OCI-LY1 (cell line): ENCODE measurements at regions not wholly inside any gene's neighbourhood (a gene's known extent, or its start where the extent isn't known, plus 50 kb on each side); places are given as distances from the start of the nearest gene placed in this dataset.

Source experiments
- H2AFZ ChIP-seq: fragments of 200-600 bp; sonication (generic), shearing (Covaris generic); 2 replicates; pipeline ENCODE4 v1.6.0; 2014; ENCODE audit warnings: antibody characterized with exemption, mild to moderate bottlenecking, low read length
- H3F3A ChIP-seq: fragments of 200-600 bp; sonication (generic), shearing (Covaris generic); 2 replicates; pipeline ENCODE4 v1.6.0; 2014; ENCODE audit warnings: mild to moderate bottlenecking, antibody characterized with exemption, low read length, moderate library complexity; ENCODE audit not compliant: insufficient read depth
- H3K27ac ChIP-seq: fragments of 200-600 bp; sonication (generic); 2 replicates; pipeline ENCODE4 v1.5.1; 2014; ENCODE audit warnings: low read length, mixed run types, mild to moderate bottlenecking, low read depth; ENCODE audit not compliant: poor library complexity, severe bottlenecking
- H3K27me3 ChIP-seq: fragments of 200-600 bp; sonication (generic); 2 replicates; pipeline ENCODE4 v1.6.0; 2014; ENCODE audit warnings: antibody characterized with exemption, mild to moderate bottlenecking, low read length, moderate library complexity; ENCODE audit not compliant: insufficient read depth
- H3K36me3 ChIP-seq: fragments of 200-600 bp; sonication (generic); 2 replicates; pipeline ENCODE4 v1.6.1; 2014; ENCODE audit warnings: mild to moderate bottlenecking, antibody characterized with exemption, low read length, moderate library complexity, mixed read lengths; ENCODE audit not compliant: insufficient read depth
- H3K4me1 ChIP-seq: fragments of 200-600 bp; sonication (generic); 2 replicates; pipeline ENCODE4 v1.5.1; 2014; ENCODE audit warnings: mild to moderate bottlenecking, low read length, moderate library complexity; ENCODE audit not compliant: insufficient read depth, severe bottlenecking
- H3K4me2 ChIP-seq: fragments of 200-600 bp; sonication (generic), shearing (Covaris generic); 2 replicates; pipeline ENCODE4 v1.6.1; 2014; ENCODE audit warnings: low read length
- H3K4me3 ChIP-seq: fragments of 200-600 bp; sonication (generic); 2 replicates; pipeline ENCODE4 v1.5.1; 2014; ENCODE audit warnings: low read length, low read depth, mild to moderate bottlenecking, mixed read lengths; ENCODE audit not compliant: poor library complexity, severe bottlenecking
- H3K79me2 ChIP-seq: fragments of 200-600 bp; shearing (Covaris generic); 2 replicates; pipeline ENCODE4 v1.6.1; 2016; ENCODE audit warnings: mixed run types, low read length, mixed read lengths; ENCODE audit not compliant: insufficient read depth
- H3K9ac ChIP-seq: fragments of 200-600 bp; sonication (generic), shearing (Covaris generic); 2 replicates; pipeline ENCODE4 v1.6.1; 2014; ENCODE audit warnings: mild to moderate bottlenecking, low read length, mixed read lengths
- H3K9me2 ChIP-seq: fragments of 200-600 bp; sonication (generic), shearing (Covaris generic); 2 replicates; pipeline ENCODE4 v1.6.1; 2014; ENCODE audit warnings: low read depth, mild to moderate bottlenecking, low read length, mixed read lengths
- H3K9me3 ChIP-seq: fragments of 200-600 bp; shearing (Covaris generic); 2 replicates; pipeline ENCODE4 v1.6.1; 2014; ENCODE audit warnings: low read length, mixed read lengths
- H4K20me1 ChIP-seq: fragments of 200-600 bp; sonication (generic), shearing (Covaris generic); 2 replicates; pipeline ENCODE4 v1.6.0; 2016; ENCODE audit warnings: mild to moderate bottlenecking, low read length; ENCODE audit not compliant: insufficient read depth
- EZH2 ChIP-seq: fragments of 200-600 bp; sonication (generic), shearing (Covaris generic); IDR thresholded peaks from 2 replicates; pipeline ENCODE4 v1.8.0; 2017; ENCODE audit warnings: borderline replicate concordance, mixed run types, mild to moderate bottlenecking, antibody characterized with exemption, low read length, moderate library complexity, mixed read lengths
- TF ChIP-seq, protein P1 (sequence below): fragments of 200-600 bp; sonication (generic), shearing (Covaris generic); IDR thresholded peaks from 2 replicates; pipeline ENCODE4 v1.5.1; 2017; ENCODE audit warnings: mild to moderate bottlenecking, antibody characterized with exemption, low read length, moderate library complexity, mixed read lengths

DNA sequence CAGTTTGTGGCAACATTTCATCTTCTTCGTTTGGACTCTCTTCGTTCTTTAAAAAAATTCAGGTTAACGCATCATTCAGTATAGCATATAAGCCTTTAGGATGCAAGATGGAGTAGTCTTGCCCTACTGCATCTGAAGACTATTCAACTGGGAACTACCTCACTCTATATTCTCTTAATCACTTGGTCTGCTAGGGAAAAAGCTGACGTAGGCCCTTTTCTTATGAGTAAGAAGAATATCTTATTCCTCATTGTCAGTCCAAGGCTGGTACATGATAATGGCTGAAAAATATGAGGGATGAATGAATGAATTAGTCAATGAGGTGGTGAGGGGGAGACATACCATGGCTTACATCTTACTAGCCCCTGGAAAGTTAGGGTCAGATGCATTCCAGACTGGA lies 294.2 kb downstream of the GPATCH2 start:
- H3K4me3 ChIP-seq = no peak overlapping the region
- H3K4me1 ChIP-seq = no peaks in the 10 kb centered on the region
- TF ChIP-seq, protein P1, sequence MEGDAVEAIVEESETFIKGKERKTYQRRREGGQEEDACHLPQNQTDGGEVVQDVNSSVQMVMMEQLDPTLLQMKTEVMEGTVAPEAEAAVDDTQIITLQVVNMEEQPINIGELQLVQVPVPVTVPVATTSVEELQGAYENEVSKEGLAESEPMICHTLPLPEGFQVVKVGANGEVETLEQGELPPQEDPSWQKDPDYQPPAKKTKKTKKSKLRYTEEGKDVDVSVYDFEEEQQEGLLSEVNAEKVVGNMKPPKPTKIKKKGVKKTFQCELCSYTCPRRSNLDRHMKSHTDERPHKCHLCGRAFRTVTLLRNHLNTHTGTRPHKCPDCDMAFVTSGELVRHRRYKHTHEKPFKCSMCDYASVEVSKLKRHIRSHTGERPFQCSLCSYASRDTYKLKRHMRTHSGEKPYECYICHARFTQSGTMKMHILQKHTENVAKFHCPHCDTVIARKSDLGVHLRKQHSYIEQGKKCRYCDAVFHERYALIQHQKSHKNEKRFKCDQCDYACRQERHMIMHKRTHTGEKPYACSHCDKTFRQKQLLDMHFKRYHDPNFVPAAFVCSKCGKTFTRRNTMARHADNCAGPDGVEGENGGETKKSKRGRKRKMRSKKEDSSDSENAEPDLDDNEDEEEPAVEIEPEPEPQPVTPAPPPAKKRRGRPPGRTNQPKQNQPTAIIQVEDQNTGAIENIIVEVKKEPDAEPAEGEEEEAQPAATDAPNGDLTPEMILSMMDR = no peak
- H3K36me3 ChIP-seq = no peaks in the 10 kb centered on the region
- no peaks in the 10 kb centered on the region for H3K9me3 ChIP-seq
- no peak overlapping the region for H3K27ac ChIP-seq
- H3K4me2 ChIP-seq = no peak overlapping the region
- no peak overlapping the region for H3K9ac ChIP-seq
- no peaks in the 10 kb centered on the region for H3K9me2 ChIP-seq
- H3F3A ChIP-seq = no peaks in the 10 kb centered on the region
- no peaks in the 10 kb centered on the region for H4K20me1 ChIP-seq
- H3K79me2 ChIP-seq = no peaks in the 10 kb centered on the region
- no peak overlapping the region for H2AFZ ChIP-seq
- H3K27me3 ChIP-seq = no peaks in the 10 kb centered on the region

DNA sequence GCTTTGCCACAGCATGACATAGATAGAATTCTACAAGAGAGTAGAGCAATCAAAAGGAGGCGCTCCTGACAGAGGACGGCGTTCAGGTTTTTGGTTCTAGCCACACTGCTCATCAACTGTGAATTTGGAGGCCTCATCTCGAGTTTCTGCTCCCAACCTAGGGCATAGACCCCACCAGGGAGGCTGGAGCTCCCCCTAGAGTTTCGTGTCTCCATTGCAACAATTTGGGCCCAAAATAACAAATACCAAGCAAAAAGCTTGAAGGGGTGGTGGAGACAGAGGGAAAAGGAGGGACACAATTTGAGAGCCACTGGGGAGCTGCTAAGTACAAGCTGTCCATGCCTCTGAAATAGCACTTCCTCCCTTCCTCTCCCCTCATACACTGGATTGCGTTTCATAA lies 297.0 kb downstream of the GPATCH2 start:
- no peak overlapping the region for H3K4me3 ChIP-seq
- H2AFZ ChIP-seq = no peak overlapping the region
- no peak overlapping the region for H3K27ac ChIP-seq
- no peaks in the 10 kb centered on the region for H3K27me3 ChIP-seq
- no peaks in the 10 kb centered on the region for H3K9me2 ChIP-seq
- TF ChIP-seq, protein P1 = peak; percentile 75
- TF ChIP-seq EZH2 = no peak
- no peaks in the 10 kb centered on the region for H4K20me1 ChIP-seq
- H3K4me1 ChIP-seq = no peaks in the 10 kb centered on the region
- no peaks in the 10 kb centered on the region for H3K79me2 ChIP-seq
- no peaks in the 10 kb centered on the region for H3K9me3 ChIP-seq
- no peak overlapping the region for H3K4me2 ChIP-seq
- no peaks in the 10 kb centered on the region for H3K36me3 ChIP-seq
- no peaks in the 10 kb centered on the region for H3F3A ChIP-seq
- H3K9ac ChIP-seq = no peak overlapping the region

DNA sequence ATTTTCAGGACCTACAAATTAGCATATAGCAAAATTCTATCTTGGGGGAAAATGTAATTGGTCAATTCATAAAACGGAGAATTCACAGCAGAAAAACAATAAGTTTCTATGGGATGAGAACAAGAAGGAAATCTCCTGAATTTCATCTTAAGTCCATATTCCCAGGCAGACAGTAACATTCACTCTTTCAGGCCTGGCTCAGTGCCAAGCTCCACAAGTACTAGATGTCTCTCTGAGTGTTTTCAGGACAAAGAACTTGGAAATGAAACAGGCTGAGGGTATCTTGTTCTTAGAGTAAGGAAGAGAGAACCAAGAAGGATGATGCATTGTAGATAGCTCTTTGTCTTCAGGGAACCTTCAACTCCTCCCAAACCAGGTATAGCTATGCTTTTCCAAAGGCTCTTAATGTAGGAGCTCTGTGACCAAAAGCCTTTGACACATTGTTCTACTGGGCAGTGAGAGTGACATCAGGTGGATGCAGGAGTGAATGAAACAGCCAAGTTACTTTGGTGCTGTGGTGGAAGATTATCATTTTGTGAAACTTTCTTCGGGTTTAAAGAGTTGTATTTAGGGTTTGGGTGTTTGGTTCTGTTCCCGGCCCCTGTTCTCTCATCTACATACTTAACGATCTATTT lies 298.3 kb downstream of the GPATCH2 start:
- no peaks in the 10 kb centered on the region for H3F3A ChIP-seq
- no peaks in the 10 kb centered on the region for H4K20me1 ChIP-seq
- H3K36me3 ChIP-seq = no peaks in the 10 kb centered on the region
- no peak overlapping the region for H3K4me2 ChIP-seq
- no peaks in the 10 kb centered on the region for H3K9me3 ChIP-seq
- no peaks in the 10 kb centered on the region for H3K27me3 ChIP-seq
- no peaks in the 10 kb centered on the region for H3K9me2 ChIP-seq
- no peak overlapping the region for H3K9ac ChIP-seq
- H3K4me1 ChIP-seq = no peaks in the 10 kb centered on the region
- no peak overlapping the region for H3K4me3 ChIP-seq
- no peaks in the 10 kb centered on the region for H3K79me2 ChIP-seq
- no peak overlapping the region for H3K27ac ChIP-seq
- no peak overlapping the region for H2AFZ ChIP-seq
- no peak for TF ChIP-seq EZH2
- TF ChIP-seq, protein P1 = no peak
